H9 (cell line): ENCODE measurements at regions not wholly inside any gene's neighbourhood (a gene's known extent, or its start where the extent isn't known, plus 50 kb on each side); places are given as distances from the start of the nearest gene placed in this dataset.

Source experiments
- DNase-seq: peaks from one replicate; pipeline ENCODE4 v3.0.0-alpha.2; 2017
- H2AFZ ChIP-seq: one replicate; pipeline ENCODE4 v1.6.1; 2013; ENCODE audit warnings: mild to moderate bottlenecking, low read length, control low read depth, moderate library complexity
- H2AK5ac ChIP-seq: 2 replicates; pipeline ENCODE4 v1.6.1; 2013; ENCODE audit warnings: low read length, control low read depth, mixed read lengths; ENCODE audit not compliant: insufficient read length
- H2BK120ac ChIP-seq: one replicate; pipeline ENCODE4 v1.6.1; 2013; ENCODE audit warnings: low read depth, mild to moderate bottlenecking, low read length, control low read depth, inconsistent platforms; ENCODE audit not compliant: poor library complexity, severe bottlenecking
- H2BK12ac ChIP-seq: 2 replicates; pipeline ENCODE4 v1.6.1; 2013; ENCODE audit warnings: low read length, control low read depth, mixed read lengths, low read depth; ENCODE audit not compliant: insufficient read length
- H2BK15ac ChIP-seq: 2 replicates; pipeline ENCODE4 v1.6.1; 2013; ENCODE audit warnings: low read depth, low read length, control low read depth
- H2BK20ac ChIP-seq: one replicate; pipeline ENCODE4 v1.6.1; 2013; ENCODE audit warnings: low read depth, mild to moderate bottlenecking, low read length, control low read depth, inconsistent platforms; ENCODE audit not compliant: poor library complexity, severe bottlenecking
- H2BK5ac ChIP-seq: 2 replicates; pipeline ENCODE4 v1.6.1; 2013; ENCODE audit warnings: low read length, control low read depth, mixed read lengths; ENCODE audit not compliant: insufficient read length
- H3K14ac ChIP-seq: 2 replicates; pipeline ENCODE4 v1.6.1; 2013; ENCODE audit warnings: low read length, control low read depth; ENCODE audit not compliant: insufficient read depth
- H3K18ac ChIP-seq: 2 replicates; pipeline ENCODE4 v1.6.1; 2013; ENCODE audit warnings: low read depth, mild to moderate bottlenecking, mixed read lengths, low read length, control low read depth; ENCODE audit not compliant: insufficient read length
- H3K23ac ChIP-seq: 2 replicates; pipeline ENCODE4 v1.6.1; 2013; ENCODE audit warnings: low read length, control low read depth, mixed read lengths, low read depth; ENCODE audit not compliant: insufficient read length
- H3K23me2 ChIP-seq: 2 replicates; pipeline ENCODE4 v1.6.1; 2013; ENCODE audit warnings: low read depth, mild to moderate bottlenecking, mixed read lengths, low read length, control low read depth; ENCODE audit not compliant: insufficient read length, poor library complexity, severe bottlenecking
- H3K27ac ChIP-seq: 2 replicates; pipeline ENCODE4 v1.5.1; 2013; ENCODE audit warnings: low read length, control low read depth, mixed read lengths, low read depth; ENCODE audit not compliant: insufficient read length
- H3K27me3 ChIP-seq: 2 replicates; pipeline ENCODE4 v1.6.1; 2013; ENCODE audit warnings: low read length, control low read depth, inconsistent platforms; ENCODE audit not compliant: insufficient read depth
- H3K4ac ChIP-seq: 2 replicates; pipeline ENCODE4 v1.6.1; 2013; ENCODE audit warnings: low read depth, mild to moderate bottlenecking, control low read depth, inconsistent platforms, low read length, moderate library complexity
- H3K4me1 ChIP-seq: 2 replicates; pipeline ENCODE4 v1.6.1; 2013; ENCODE audit warnings: low read length, control low read depth, inconsistent platforms; ENCODE audit not compliant: insufficient read depth
- H3K4me2 ChIP-seq: 2 replicates; pipeline ENCODE4 v1.6.1; 2013; ENCODE audit warnings: low read length, control low read depth, mixed read lengths; ENCODE audit not compliant: insufficient read length, insufficient read depth
- H3K56ac ChIP-seq: 2 replicates; pipeline ENCODE4 v1.6.1; 2013; ENCODE audit warnings: low read depth, mild to moderate bottlenecking, mixed read lengths, low read length, control low read depth; ENCODE audit not compliant: insufficient read length
- H3K79me1 ChIP-seq: 2 replicates; pipeline ENCODE4 v1.6.1; 2013; ENCODE audit warnings: low read depth, mild to moderate bottlenecking, moderate library complexity, low read length, control low read depth, inconsistent platforms; ENCODE audit not compliant: insufficient read depth, poor library complexity, severe bottlenecking
- H3K79me2 ChIP-seq: 2 replicates; pipeline ENCODE4 v1.6.1; 2013; ENCODE audit warnings: low read length, control low read depth, inconsistent platforms; ENCODE audit not compliant: insufficient read depth
- H3K9ac ChIP-seq: 2 replicates; pipeline ENCODE4 v1.6.1; 2013; ENCODE audit warnings: low read length, control low read depth, mixed read lengths; ENCODE audit not compliant: insufficient read length; ENCODE audit errors: extremely low read depth
- H3K9me3 ChIP-seq: one replicate; pipeline ENCODE4 v1.6.1; 2013; ENCODE audit warnings: low read depth, low read length, inconsistent platforms; ENCODE audit not compliant: control insufficient read depth
- H3T11ph ChIP-seq: one replicate; pipeline ENCODE4 v1.6.1; 2013; ENCODE audit warnings: mild to moderate bottlenecking, low read length, control low read depth, inconsistent platforms
- H4K20me1 ChIP-seq: one replicate; pipeline ENCODE4 v1.6.1; 2013; ENCODE audit not compliant: control insufficient read depth, insufficient read length, insufficient read depth
- H4K5ac ChIP-seq: 2 replicates; pipeline ENCODE4 v1.6.1; 2013; ENCODE audit warnings: low read depth, mild to moderate bottlenecking, mixed read lengths, low read length, control low read depth; ENCODE audit not compliant: insufficient read length
- H4K8ac ChIP-seq: replicated peaks from 2 replicates; pipeline ENCODE4 v1.6.1; 2013; ENCODE audit warnings: low read length, control low read depth, mixed read lengths, low read depth; ENCODE audit not compliant: insufficient read length
- H4K91ac ChIP-seq: 2 replicates; pipeline ENCODE4 v1.6.1; 2013; ENCODE audit warnings: low read depth, mild to moderate bottlenecking, moderate library complexity, mixed read lengths, low read length, control low read depth; ENCODE audit not compliant: insufficient read length
- H3K27ac Mint-ChIP-seq, 3 experiments: 2 replicates in 2 of 3; 3 replicates in 1 of 3; pipeline ENCODE4 v1.8.0; 2020 to 2021; ENCODE audit warnings: mixed read lengths in 3 of 3, mild to moderate bottlenecking in 1 of 3, moderate library complexity in 1 of 3
- H3K27me3 Mint-ChIP-seq: 2 replicates; pipeline ENCODE4 v1.8.0; 2021; ENCODE audit warnings: low read depth, mild to moderate bottlenecking, moderate library complexity, mixed read lengths
- H3K36me3 Mint-ChIP-seq, 3 experiments: 2 replicates in 2 of 3; 3 replicates in 1 of 3; pipeline ENCODE4 v1.8.0; 2020 to 2021; ENCODE audit warnings: low read depth in 3 of 3, mixed read lengths in 3 of 3; ENCODE audit not compliant: insufficient read depth in 1 of 3
- H3K4me1 Mint-ChIP-seq, 2 experiments: 2 replicates each; pipeline ENCODE4 v1.8.0; 2020; ENCODE audit warnings: mixed read lengths in 2 of 2
- H3K4me3 Mint-ChIP-seq, 2 experiments: 2 replicates in 1 of 2; 3 replicates in 1 of 2; pipeline ENCODE4 v1.8.0; 2020 to 2021; ENCODE audit warnings: mild to moderate bottlenecking in 2 of 2, mixed read lengths in 2 of 2, moderate library complexity in 1 of 2
- H3K9me3 Mint-ChIP-seq, 2 experiments: 2 replicates in 1 of 2; 3 replicates in 1 of 2; pipeline ENCODE4 v1.8.0; 2020; ENCODE audit warnings: mild to moderate bottlenecking in 2 of 2, mixed read lengths in 2 of 2, moderate library complexity in 1 of 2
- CTCF ChIP-seq: fragments of 200-600 bp; sonication (generic); conservative IDR thresholded peaks from 3 replicates; pipeline ENCODE4 v1.8.0; 2021; ENCODE audit warnings: antibody characterized with exemption, mild to moderate bottlenecking
- WGBS: extraction: QIAGEN DNeasy Blood & Tissue Kit; methylation state at CpG from one replicate; pipeline ENCODE4 v1.1.7; 2013; ENCODE audit warnings: missing lambda C conversion rate, low lambda C conversion rate, mixed read lengths; ENCODE audit not compliant: insufficient read length; ENCODE audit errors: extremely low coverage; 5-methylcytosine and 5-hydroxymethylcytosine counted together

DNA sequence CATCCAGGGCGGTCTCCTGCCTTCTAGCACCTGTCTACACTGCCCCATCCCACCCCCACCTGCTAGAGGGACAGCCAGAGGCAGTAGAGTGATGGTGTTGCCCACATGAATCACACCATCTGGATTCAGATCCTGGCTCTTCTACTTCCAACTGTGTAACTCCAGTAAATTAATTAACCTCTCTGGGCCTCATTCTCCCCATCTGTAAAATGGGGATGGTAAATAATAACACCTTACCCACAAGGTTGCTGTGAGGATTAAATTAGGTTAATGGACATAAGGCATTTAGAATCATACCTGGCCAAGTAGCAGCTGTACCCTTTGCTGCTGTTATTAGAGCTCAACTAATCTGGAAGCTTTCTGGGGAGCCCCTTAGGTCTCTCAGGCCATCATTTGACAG is 149.6 kb upstream of the BCOR start:
- H3K4me1 ChIP-seq, result peaks cover 9% of the 10 kb centered on the region
- no peak overlapping the region for H2AFZ ChIP-seq
- no peak overlapping the region for H3K4ac ChIP-seq
- H3K14ac ChIP-seq, result no peak overlapping the region
- H3K4me2 ChIP-seq, result no peak overlapping the region
- H2AK5ac ChIP-seq, result no peak overlapping the region
- H3K9me3 ChIP-seq, result no peaks in the 10 kb centered on the region
- H3K27ac ChIP-seq, result no peak overlapping the region
- H3K9ac ChIP-seq, result no peak overlapping the region
- no peak overlapping the region for H3K4me3 Mint-ChIP-seq
- H3K9me3 Mint-ChIP-seq, result peaks cover 55 to 63% of the 10 kb centered on the region in 2 experiments
- H3T11ph ChIP-seq, result no peak overlapping the region
- H3K79me2 ChIP-seq, result 0 out of 2 replicates have a peak, but pooled peaks cover 2% of the 10 kb centered on the region
- no peak overlapping the region for H4K8ac ChIP-seq
- no peaks in the 10 kb centered on the region for H3K23me2 ChIP-seq
- H3K56ac ChIP-seq, result no peak overlapping the region
- WGBS, result no CpG with 5 or more reads among the region's 1 CpG
- H3K27ac Mint-ChIP-seq, result no peak overlapping the region
- TF ChIP-seq CTCF, result no peak
- H2BK120ac ChIP-seq, result no peak overlapping the region
- H3K18ac ChIP-seq, result no peak overlapping the region
- H4K5ac ChIP-seq, result no peak overlapping the region
- DNase-seq, result no peak
- H3K36me3 Mint-ChIP-seq, result peaks cover 0 to 4% (median 4%) of the 10 kb centered on the region in 3 experiments; a peak in 2 of 7 replicates
- H3K27me3 Mint-ChIP-seq, result peaks cover 4% of the 10 kb centered on the region
- H3K4me1 Mint-ChIP-seq, result peaks cover 19 to 25% of the 10 kb centered on the region in 2 experiments
- no peaks in the 10 kb centered on the region for H4K20me1 ChIP-seq
- no peaks in the 10 kb centered on the region for H3K27me3 ChIP-seq
- no peak overlapping the region for H2BK5ac ChIP-seq
- no peak overlapping the region for H2BK20ac ChIP-seq
- no peak overlapping the region for H4K91ac ChIP-seq
- no peaks in the 10 kb centered on the region for H3K79me1 ChIP-seq
- H3K23ac ChIP-seq, result no peak overlapping the region
- H2BK15ac ChIP-seq, result no peak overlapping the region
- H2BK12ac ChIP-seq, result no peak overlapping the region
